GM19467 (cell line): ENCODE measurements at regions not wholly inside any gene's neighbourhood (a gene's known extent, or its start where the extent isn't known, plus 50 kb on each side); places are given as distances from the start of the nearest gene placed in this dataset.
A peak's percentile ranks its signal among the peaks of the same experiment; 100 is the strongest.
"Not testable (repeated sequence)": the region's sequence is repeated elsewhere in the genome, so short reads cannot be mapped to it uniquely, and the experiment has no call there.

ENCODE experiments used
- ATAC-seq: cut with Tn5 transposase; IDR thresholded peaks from one replicate; pipeline ENCODE4 v1.9.1; 2021; ENCODE audit warnings: mild to moderate bottlenecking, moderate library complexity; ENCODE audit not compliant: unreplicated experiment

GRCh38 chr6:103122766-103123601, 1729.5 kb downstream of the GRIK2 start:
- ATAC-seq: peak; percentile 70

DNA sequence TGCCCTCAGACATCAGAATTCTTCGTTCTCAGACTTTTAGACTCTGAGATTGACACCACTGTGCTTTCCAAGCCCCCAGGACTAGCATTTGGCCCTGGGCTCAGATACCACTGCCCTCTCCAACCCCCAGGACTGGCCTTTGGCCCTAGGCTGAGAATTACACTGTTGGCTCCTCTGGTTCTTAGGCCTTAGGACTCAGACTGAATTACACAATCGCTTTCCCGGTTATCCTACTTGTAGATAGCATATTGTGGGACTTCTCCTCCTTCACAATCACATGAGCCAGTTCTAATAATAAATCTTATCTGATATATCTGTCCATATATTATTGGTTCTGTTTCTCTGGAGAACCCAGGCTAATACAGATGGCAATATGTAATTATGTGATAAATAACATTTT, 1725.5 kb downstream of the GRIK2 start:
- ATAC-seq: no peak

DNA sequence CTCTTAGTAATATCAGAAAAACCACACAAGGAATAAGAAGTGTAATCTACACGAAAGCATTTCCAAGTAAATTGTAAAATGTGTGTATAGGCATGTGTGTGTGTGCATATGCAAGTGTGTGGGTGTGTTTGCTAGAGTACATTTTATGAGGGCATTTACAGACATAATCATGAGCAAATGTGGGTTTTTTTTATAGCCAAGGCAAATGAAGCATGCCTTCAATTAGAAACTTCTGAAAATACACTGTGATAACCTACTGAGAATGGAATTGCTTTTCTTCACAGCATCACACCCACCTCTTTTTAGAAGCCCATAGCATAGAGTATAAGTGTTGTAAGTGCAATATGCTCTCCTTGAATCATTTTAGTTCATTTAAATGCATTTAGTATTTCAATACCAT, 1721.1 kb downstream of the GRIK2 start:
- ATAC-seq: no peak

- ATAC-seq: no peak
These were observed 1719.9 kb downstream of the GRIK2 start for GRCh38 chr6:103113416-103113815.

- no peak for ATAC-seq
These were observed 1714.5 kb downstream of the GRIK2 start for GRCh38 chr6:103107985-103108384.

- ATAC-seq: no peak
These were observed 1712.2 kb downstream of the GRIK2 start for GRCh38 chr6:103105686-103106085.

DNA sequence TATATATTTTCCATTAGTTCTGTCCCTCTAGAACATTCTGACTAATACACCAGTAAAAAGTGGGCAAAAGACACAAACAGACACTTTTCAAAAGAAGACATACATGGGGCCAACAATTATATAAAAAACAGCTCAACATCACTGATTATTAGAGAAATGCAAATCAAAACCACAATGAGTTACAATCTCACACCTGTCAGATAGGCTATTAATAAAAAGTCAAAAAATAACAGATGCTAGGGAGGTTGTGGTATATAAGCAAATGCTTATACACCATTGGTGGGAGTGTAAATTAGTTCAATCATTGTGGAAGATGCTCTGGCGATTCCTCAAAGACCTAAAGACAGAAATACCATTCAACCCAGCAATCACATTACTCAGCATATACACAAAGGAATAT, 1707.8 kb downstream of the GRIK2 start:
- no peak for ATAC-seq

DNA sequence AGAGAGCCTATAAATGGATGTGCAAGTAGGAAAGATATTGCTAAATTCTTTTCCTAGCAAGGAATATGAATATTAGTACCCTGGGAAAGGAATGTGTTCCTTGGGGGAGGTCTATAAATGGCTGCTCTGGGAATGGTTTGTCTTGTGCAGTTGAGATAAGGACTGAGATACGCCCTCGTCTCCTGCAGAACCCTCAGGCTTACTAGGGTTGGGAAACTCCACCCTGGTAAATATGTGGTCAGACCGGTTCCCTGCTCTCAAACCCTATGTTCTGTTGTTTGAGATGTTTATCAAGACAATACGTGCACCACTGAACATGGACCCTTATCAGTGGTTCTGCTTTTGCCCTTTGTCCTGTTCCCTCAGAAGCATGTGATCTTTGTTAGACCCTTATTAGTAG, 1698.9 kb downstream of the GRIK2 start:
- ATAC-seq: not testable (repeated sequence)

DNA sequence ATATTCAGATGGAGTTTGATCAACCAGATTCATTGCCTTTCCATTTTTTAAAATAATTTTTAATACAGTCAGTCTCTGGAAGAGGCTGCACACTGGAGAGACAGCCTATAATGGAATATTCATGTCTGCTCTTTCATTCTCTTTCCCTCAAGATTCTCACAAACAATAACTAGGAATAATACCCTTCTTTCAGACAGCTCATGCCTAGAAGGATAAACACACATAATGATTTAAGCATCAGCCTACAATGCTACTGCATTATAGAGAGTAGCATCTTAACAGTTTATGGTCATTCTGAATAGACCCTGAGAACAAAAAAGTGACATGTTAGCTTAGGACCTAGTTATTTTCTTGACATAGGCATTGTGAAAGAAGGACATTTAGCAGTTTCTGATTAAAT, 1692.3 kb downstream of the GRIK2 start:
- no peak for ATAC-seq

- no peak for ATAC-seq
These were observed 1688.5 kb downstream of the GRIK2 start for GRCh38 chr6:103081876-103082630.

GRCh38 chr6:103081126-103081525, 1687.6 kb downstream of the GRIK2 start:
- no peak for ATAC-seq

GRCh38 chr6:103080497-103080896, 1687.0 kb downstream of the GRIK2 start:
- no peak for ATAC-seq

GRCh38 chr6:103079867-103080266, 1686.4 kb downstream of the GRIK2 start:
- peak; percentile 71 for ATAC-seq

- ATAC-seq: no peak
These were observed 1668.6 kb downstream of the GRIK2 start for GRCh38 chr6:103062136-103062535.

GRCh38 chr6:103047567-103047966, 1654.1 kb downstream of the GRIK2 start:
- ATAC-seq: no peak

DNA sequence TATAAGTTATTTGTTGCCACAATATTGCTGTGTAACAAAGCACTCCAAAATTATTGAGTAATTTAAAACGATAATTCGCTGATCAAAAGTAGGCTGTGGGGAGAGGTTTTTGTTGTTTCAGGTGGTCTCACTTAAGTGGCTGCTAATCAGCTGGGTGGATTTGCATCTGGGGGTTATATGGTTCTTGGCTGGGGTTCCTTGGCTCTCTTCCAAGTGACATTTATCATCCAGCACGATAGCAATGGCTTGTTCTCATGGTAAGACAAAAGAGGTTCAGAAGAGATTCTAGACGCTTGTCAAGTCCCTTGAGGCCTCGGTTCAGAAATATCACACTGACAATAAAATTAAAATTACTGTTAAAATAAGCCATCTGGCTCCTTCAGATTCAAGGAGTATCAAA, 1648.8 kb downstream of the GRIK2 start:
- ATAC-seq: no peak

DNA sequence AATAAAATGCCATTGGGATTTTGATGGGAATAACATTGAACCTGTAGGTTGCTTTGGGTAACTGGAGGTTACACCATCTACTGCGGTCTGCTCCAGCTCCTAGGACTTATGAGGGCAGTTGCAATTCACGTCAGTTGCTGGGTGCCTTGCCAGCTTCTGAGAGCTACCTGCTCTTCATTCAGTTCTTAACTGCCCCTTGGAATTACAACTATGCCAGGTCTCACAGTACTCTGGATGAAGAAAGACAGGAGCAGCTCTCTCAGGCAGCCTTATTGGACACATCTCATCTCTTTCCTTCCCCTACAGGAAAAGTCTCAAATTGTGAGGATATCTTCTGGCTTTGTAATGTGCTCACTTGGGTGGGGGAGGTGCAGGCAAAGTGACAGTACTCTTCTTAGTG, 1643.3 kb downstream of the GRIK2 start:
- ATAC-seq: no peak

DNA sequence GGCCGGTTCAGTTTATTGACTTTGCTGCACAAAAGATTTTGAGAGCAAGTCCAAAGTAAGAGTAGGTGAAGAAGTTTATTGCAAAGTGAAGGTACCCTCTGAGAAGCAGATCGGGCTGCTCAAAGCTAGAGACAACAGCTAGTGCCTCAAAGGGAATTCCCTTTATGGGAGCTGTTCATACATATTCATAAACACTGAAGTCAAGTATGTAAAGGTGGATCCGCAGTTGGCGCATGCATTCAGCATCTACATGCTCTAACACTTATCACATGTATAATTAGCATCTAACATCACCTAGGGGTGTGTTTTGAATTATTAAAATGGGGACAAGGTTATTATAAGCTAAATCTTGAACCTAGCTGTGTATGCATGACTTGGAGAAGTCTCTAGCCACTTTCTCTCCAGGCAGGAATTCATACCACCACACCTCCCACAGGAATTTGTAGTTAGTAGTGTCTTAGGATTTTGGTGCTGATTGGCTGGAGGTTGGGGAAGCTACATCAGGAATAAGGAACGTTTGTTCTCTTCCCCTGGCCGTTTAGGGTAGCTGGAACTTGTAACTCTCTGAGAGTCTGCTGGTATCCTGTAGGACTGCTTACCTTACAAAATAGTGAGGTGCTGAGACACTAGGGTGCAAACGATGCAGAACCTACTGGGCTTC, 1633.9 kb downstream of the GRIK2 start:
- ATAC-seq: no peak

DNA sequence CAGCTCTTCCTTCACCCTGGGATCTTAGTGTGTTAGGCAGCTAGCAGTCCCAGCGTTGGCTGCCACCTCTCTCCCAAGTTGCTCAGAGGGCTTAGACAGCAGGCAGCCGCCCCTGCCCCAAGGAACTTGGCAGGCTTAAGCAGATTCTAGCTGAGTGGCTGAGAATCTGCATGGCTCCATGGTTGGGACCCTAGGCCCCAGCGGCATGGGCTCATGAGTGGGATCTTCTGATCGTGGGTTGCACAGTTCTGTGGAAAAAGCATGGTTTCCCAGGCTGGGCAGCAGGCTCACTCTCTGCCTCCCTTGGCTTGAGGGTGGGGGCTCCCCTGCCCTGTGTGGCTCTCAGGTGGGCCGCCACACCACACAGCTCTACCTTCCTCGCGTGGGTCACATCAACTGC, 1624.9 kb downstream of the GRIK2 start:
- ATAC-seq: no peak

DNA sequence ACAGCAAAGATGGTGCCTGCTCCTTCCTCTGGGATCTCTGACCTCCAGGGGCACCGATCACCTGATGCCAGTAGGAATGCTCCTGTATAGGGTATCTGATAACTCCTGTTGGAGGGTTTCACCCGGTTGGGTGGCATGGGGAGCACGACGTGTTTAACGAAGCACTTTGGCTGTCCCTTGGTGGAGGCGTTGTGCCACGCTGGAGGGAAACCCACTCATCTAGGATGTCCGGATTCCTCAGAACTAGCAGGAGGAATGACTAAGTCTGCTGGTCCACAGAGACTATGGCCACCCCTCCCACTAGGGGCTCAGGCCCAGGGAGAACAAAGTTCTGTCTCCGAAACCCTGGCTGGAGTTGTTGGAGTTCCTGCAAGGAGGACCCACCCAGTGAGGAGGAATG, 1624.4 kb downstream of the GRIK2 start:
- no peak for ATAC-seq

DNA sequence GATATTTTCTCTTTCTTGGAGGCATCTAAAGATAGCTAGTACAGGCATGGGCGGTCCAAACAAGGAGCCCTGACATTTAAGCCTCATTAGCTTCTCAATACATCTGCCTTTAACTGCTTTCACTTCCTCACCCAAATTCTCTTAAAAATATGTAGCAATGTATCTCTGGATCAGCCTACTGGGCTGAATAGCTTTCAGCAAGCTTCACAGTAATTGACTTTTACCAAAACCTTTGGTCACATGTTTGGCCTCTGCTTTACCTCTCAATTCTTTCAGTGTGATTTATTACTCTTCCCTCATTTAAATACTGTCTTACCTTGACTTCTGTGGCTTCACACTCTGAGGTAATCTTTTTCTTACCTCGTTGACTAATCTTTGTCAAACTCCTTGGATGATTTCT, 1618.1 kb downstream of the GRIK2 start:
- ATAC-seq: no peak

- ATAC-seq: no peak
These were observed 1608.8 kb downstream of the GRIK2 start for GRCh38 chr6:103002282-103002681.
